ENCODE measurements at regions not wholly inside any gene's neighbourhood (a gene's known extent, or its start where the extent isn't known, plus 50 kb on each side); places are given as distances from the start of the nearest gene placed in this dataset.

DNA sequence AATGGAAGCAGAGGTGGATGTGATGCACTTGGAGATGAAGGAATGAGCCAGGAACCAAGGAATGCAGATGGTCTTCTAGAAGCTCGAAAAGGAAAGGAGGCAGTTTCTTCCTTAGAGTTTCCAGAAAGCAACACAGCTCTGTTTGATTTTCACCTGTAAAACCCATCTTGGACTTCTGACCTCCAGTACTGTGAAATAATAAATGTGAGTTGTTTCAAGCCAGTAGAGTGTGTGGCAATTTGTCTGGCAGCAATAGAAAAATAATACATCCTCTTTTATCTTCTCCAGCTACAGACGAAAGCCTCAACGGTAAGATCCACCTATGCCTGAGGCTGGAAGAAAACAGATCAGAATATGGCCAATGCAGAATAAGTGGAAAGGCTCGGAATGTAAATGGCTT, 199.7 kb downstream of the HINT1 start (continued):
- TF ChIP-seq CHD7 (IDR thresholded peaks at IDR 0.05; ENCODE audit: insufficient replicate concordance, low read length), result no peak
- TF ChIP-seq RXRA (IDR thresholded peaks at IDR 0.05; ENCODE audit: insufficient read depth, low read depth, low read length), result no peak
- no peak for TF ChIP-seq BCL11A (IDR thresholded peaks at IDR 0.05; ENCODE audit: low read depth in 2 of 2, low read length in 2 of 2)
- TF ChIP-seq CEBPB (IDR thresholded peaks at IDR 0.05; ENCODE audit: low read depth, low read length), result no peak
- TF ChIP-seq RBBP5 (IDR thresholded peaks at IDR 0.05; ENCODE audit: borderline replicate concordance, low read depth, low read length), result no peak
- no peak for TF ChIP-seq POU5F1 (IDR thresholded peaks at IDR 0.05; ENCODE audit: low read depth, low read length)
- TF ChIP-seq YY1 (IDR thresholded peaks at IDR 0.05; ENCODE audit: low read depth, low read length), result no peak
- TF ChIP-seq ZNF274 (IDR thresholded peaks at IDR 0.05; ENCODE audit: borderline replicate concordance, extremely low read depth, low read length), result no peak
- no peak for TF ChIP-seq TEAD4 (IDR thresholded peaks at IDR 0.05; ENCODE audit: low read depth, low read length)
- no peak for TF ChIP-seq FOSL1 (IDR thresholded peaks at IDR 0.05; ENCODE audit: insufficient read depth, low read depth, low read length)
- no peak for TF ChIP-seq JUN (IDR thresholded peaks at IDR 0.05; ENCODE audit: low read depth, low read length)
- no peak for TF ChIP-seq POLR2AphosphoS5 (IDR thresholded peaks at IDR 0.05; ENCODE audit: low read depth, low read length)
- TF ChIP-seq E2F6 (IDR thresholded peaks at IDR 0.05), result no peak

Data from H1 (cell line).